Glomerular visceral epithelial cell (primary cell): ENCODE measurements at regions not wholly inside any gene's neighbourhood (a gene's known extent, or its start where the extent isn't known, plus 50 kb on each side); places are given as distances from the start of the nearest gene placed in this dataset.
A peak's percentile ranks its signal among the peaks of the same experiment; 100 is the strongest.

ENCODE experiments used
- DNase-seq: peaks from one replicate; pipeline ENCODE4 v3.0.0-alpha.2; 2016; ENCODE audit errors: extremely low spot score

DNA sequence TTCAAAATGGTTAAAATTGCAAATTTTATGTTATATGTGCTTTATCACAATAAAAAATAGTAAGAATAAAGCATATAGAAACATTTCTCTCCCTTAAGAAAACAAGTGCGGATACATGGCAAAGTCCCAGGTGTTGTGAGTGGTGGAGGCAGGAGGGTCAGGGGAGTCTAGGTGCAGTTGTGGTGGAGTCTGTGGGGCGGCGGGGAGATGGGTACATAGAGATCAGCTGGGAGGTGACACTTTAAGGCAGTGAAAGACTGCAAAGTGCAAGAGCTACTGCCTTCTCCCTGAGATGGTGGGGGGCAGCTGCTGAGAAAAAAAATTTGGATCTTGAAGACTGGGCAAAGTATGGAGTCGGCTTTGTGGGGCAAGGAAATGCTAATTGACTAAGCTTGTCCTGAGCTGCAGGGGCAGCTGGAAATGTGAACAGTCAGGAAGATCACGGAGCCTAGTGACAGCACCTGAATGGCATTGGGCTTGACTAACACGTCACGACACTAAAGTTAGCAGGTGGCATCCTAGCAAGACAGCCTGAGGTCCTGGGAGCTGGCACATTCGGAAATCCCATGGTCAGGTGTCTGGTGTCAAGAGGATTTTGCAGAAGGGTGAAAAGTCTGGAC lies 72.9 kb upstream of the IRS2 start:
- DNase-seq: no peak

DNA sequence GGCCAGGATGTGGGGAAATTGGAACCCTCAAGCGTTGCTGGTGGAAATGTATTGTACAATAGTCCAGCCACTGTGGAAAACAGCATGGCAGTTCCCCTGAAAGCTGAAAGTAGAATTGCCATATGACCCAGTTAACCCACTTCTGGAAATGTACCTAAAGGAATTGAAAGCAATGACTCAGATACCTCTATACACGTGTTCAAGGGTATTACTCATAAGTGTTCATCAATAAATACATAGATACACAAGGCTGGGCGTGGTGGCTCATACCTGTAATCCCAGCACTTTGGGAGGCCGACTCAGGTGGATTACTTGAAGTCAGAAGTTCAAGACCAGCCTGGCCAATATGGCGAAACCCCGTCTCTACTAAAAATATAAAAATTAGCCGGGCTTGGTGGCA lies 71.9 kb upstream of the IRS2 start:
- DNase-seq: no peak

GRCh38 chr13:109857803-109858202 lies 71.4 kb upstream of the IRS2 start:
- DNase-seq: no peak

GRCh38 chr13:109857325-109857724 lies 70.9 kb upstream of the IRS2 start:
- no peak for DNase-seq

DNA sequence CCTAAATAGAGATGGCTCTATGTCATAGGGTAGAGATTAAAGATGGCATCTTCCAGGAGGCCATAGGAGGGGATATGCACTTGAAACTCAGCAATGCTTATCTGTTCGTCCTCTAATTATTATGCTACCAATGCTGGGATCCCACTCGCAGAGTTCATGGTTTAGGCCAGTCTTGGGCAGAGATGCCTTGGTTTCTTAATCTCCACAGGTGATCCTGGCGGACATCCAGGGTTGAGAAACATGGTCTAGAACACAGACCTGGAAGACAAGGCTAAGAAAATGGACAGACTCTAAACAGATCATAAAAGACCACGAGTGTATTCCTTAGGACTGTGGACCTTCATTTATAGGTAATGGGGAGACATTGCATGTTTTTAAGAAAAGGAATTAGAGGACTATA lies 70.0 kb upstream of the IRS2 start:
- no peak for DNase-seq

DNA sequence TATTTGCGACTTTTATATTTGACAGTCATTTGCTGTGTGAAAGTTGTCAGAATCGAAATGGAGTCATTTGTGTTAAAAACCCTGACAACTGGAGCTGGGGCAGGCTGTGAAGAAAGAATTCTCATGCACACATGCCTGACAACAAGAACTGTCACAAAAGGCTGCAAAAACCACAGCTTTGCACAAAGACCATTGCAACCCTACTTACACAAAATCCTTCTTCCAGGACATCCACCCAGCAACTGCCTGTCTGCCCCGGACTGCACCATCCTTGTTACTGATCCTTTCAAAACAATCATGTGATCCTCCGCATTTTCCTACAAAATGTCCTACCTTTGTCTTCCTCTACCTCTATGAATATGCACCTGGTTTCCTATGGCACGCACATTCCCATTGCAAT lies 66.8 kb upstream of the IRS2 start:
- DNase-seq: no peak

DNA sequence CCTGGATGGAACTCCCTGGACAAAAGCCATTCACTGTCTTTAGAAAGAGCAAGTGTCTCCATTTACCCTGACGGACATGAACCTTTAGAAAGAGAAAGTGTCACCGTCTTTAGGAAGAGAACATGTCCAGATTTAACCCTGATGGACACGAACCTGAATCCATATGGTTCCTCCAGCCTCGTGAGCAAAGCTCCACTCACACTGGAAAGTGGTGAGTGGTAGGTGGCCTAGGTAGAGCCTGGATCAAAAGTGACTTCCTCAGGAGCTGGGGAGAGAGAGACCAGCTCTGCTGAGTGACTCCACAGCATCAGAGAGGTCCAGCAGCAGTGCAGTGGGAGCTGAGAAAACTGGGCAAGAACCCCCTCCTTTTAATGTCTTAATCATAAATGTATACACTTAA lies 59.8 kb upstream of the IRS2 start:
- DNase-seq: no peak

GRCh38 chr13:109844396-109844795 lies 58.0 kb upstream of the IRS2 start:
- peak; percentile 21 for DNase-seq

GRCh38 chr13:109843695-109844094 lies 57.3 kb upstream of the IRS2 start:
- DNase-seq: no peak

DNA sequence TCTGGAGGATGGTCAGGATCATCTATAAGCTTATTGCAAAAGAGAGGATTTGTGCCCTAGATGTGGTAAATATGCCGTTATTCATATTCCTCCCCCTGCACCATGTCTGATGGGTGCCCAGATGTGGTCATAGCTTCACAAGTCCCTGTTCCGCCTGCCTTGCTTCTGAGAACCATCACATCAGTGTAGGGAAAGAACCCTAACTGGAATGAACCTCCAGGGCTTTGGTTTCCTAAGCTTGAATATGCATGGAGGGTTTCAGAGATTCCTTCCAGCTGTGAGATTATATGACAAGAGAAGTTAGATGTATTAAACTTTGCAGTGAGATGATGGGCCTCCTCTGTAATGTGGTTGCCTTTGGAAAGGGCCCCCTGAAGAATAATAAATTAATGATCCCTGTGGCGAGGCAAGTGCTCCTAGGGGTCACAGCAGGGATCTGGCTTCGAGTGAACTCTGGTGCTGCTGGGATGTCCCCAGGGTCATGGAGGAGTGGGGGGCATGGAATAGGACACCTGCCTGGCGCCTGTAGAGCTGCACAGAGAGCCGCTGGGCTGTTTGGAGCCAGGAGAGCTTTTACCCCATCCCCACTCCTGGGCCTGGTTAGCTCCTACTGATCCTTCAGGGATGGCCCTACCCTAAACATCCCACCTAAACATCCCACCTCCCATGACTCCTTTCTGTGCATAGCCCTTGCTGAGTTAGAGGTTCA lies 56.0 kb upstream of the IRS2 start:
- DNase-seq: no peak

DNA sequence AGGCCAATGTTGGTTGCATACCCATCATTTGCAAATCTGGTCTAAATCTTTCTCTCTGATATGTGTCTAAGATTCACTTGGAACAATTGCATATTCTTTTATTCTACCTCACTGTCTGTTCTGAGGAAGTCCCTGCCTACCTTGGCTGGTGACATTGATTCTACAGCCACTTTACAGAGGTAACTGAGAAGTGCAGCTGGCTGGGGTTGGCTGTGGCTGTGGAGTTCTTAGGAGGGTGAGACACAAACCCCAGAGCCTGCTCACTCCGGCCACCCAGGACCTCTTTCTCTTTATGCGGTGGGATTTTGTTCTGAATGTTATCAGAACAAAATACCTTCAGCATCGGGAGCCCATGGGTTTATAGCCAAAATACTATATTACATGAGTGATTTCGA lies 54.5 kb upstream of the IRS2 start:
- no peak for DNase-seq

DNA sequence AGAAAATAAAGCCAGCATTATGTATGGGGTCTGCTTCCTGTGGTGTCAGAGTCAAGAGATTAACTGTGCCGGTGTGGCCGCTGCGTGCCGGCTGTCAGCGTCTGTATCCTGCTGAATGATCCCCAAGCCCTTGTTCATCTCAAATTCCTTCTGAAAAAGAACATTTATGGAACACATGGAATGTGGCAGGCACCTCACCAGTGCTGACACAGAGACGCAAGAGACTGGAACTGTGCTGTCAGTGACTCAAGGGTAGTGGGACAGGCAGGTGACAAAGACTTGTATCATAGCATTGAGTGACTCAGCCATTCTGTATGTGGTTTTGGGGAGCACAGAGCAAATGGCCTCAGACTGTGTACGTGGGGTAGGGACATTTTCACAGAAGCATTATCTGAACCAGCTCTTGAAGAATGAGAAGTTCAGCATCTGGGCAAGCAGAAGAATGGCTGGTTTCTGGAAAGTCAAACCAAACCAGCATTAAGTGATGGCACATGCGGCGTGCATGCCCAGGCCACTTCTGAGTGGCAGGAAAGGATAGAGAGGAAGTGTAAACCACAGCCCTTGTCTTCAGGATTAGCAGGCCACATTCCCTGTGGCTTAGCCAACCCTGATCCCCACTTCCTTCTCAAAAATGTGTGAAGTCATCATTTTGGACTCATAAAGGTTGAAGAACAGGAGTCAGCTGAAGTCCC lies 54.0 kb upstream of the IRS2 start:
- peak; percentile 87 for DNase-seq

DNA sequence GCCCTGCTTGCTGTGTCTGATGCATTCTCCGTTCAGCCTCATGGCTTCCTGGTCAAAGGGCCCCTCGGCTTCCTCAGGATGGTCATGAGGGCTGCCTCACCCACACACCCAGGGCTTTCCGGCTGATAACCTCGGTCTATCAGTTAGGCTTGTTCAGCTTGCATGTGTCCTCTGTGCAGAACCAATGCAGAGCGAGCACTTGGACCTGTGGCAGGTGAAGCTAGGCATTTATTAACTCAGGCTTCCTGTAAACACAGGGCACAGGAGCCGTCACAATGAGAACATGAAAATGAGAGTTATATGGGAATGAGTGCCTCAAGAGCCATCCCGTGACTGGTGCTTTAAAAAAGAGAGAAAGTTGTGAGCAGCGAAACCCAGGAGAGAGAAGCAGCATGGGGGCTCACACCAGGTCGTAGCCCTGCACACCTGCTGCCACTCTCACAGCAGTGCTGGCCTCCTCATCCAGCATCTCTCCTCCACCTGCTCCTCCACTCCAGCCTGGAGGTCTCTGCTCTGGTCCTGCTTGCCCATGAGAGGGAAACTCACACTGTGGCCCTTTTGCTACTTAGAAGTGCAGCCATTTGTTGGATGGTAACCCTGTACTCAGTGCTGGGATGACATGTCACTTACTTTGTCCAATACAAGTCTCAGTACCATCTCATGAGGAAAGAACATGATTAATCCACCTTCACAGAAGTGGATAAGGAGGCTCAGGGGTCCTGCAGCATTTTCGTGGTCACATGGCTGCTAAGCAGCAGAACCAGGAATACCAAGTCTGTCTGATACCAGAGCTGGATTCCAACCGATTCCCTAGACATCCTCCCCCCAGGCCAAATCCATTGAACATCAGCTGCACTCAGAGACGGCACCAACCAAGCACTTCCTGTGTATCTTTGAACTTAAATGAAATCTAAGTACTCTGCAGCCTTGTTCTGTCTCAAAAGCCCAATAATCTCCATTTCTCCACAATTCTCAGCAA lies 50.5 kb upstream of the IRS2 start:
- DNase-seq: peak; percentile 54
